Heart left ventricle (tissue), 13 donors: ENCODE measurements at regions not wholly inside any gene's neighbourhood (a gene's known extent, or its start where the extent isn't known, plus 50 kb on each side); places are given as distances from the start of the nearest gene placed in this dataset.

Experiments
- CTCF ChIP-seq, 12 donors: fragments of 200-600 bp; sonication (generic) in 4 of 12; IDR thresholded peaks; one replicate each; pipeline versions ENCODE4 v1.5.0 to v1.8.0; 2018 to 2022; ENCODE audit warnings: antibody characterized with exemption in 12 of 12, mild to moderate bottlenecking in 5 of 12
- POLR2A ChIP-seq, 2 donors: fragments of 450-650 bp; IDR thresholded peaks; one replicate each; pipeline ENCODE4 v1.6.1; 2017; ENCODE audit warnings: antibody characterized with exemption in 2 of 2, mild to moderate bottlenecking in 2 of 2, moderate library complexity in 2 of 2
- donor health status: ischemic (EF 13 %, LVEDD 7.1; RV severe dilation, severe dysfunction).
- donor health status: DM: no; HTN: yes; CAD: no.
- donor health status: DM: no; HTN: no; CAD: no.
- donor health status: ischemic (EF 25% LVEDD 6.9; RV normal size, moderate dysfunction).
- donor health status: ischemic (EF 25% LVEDD 5.7; RV mildly dilated, moderate dysfunction).
- donor health status: ischemic (EF 35%, LVEDD 5.7; RV mildly dilated, moderate dysfunction).
- donor health status: nonischemic (EF 11% LVEDD 7.7; RV severe dilation, severe dysfunction).
- donor health status: DM: yes; HTN: yes; CAD: no.
- donor health status: PGD.
- donor health status: ischemic (EF 29% LVEDD 5.4; RV normal size, mild dysfunction).
- donor health status: nonischemic (EF 23%, LVEDD 6.1; RV moderate dilation, normal function).

GRCh38 chr15:87322870-87323269 lies 933.7 kb downstream of the NTRK3 start:
- TF ChIP-seq POLR2A (IDR thresholded peaks at IDR 0.05) = no peak
- TF ChIP-seq CTCF (IDR thresholded peaks at IDR 0.05) = no peak
